ENCODE measurements at regions not wholly inside any gene's neighbourhood (a gene's known extent, or its start where the extent isn't known, plus 50 kb on each side); places are given as distances from the start of the nearest gene placed in this dataset.

DNA sequence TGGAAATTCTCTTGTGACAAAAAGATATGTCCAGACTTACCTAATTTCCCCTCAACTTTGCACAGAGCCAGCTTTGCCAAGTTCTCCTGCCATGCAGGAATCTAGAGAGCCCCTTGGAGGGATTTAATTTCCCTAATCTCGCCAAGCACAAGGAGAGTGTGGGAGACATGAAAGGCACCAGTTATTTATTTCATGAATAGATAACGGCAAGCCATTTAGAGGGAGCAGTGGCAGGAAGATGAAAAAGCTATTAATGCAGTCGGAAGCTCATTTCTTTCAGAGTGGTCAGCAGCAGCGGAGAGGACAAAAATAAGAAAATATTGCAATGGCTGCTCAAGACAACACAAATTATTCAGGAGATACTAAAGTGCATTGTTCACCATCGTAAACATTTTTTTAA lies 150.9 kb upstream of the WSCD2 start:
- TF ChIP-seq, protein P1, sequence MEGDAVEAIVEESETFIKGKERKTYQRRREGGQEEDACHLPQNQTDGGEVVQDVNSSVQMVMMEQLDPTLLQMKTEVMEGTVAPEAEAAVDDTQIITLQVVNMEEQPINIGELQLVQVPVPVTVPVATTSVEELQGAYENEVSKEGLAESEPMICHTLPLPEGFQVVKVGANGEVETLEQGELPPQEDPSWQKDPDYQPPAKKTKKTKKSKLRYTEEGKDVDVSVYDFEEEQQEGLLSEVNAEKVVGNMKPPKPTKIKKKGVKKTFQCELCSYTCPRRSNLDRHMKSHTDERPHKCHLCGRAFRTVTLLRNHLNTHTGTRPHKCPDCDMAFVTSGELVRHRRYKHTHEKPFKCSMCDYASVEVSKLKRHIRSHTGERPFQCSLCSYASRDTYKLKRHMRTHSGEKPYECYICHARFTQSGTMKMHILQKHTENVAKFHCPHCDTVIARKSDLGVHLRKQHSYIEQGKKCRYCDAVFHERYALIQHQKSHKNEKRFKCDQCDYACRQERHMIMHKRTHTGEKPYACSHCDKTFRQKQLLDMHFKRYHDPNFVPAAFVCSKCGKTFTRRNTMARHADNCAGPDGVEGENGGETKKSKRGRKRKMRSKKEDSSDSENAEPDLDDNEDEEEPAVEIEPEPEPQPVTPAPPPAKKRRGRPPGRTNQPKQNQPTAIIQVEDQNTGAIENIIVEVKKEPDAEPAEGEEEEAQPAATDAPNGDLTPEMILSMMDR (IDR thresholded peaks at IDR 0.05; ENCODE audit: extremely low read depth, insufficient read depth, missing control alignments) = no peak
- no peak for DNase-seq (ENCODE audit: low spot score)
- in situ Hi-C loops (cut with MboI; ENCODE audit: low pct_unique_long_range_greater_than_20kb, low sequenced_read_pairs, unreplicated experiment) = loop anchor here (25.0 kb wide), 1 partner anchor 509 kb away; no protein-coding TSS in a partner anchor

DNA sequence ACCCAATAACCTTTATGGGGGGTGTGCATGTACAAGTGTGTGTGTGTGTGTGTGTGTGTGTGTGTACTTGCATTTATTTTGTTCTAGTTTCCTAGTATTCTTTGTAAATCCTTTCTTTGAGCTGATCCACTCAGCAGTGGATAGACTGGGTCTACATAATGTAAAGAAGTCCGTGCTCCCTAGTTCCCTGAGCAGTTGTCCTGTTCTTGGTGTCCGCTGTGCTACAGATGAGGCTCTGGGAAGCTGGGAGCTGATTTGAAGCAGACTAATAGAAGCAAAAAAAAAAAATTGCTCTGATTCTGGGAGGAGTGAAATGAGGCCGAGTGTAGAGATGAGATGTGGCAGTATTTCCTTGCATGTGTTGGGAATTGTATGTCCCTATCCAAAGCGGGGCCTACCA lies 150.4 kb upstream of the WSCD2 start:
- in situ Hi-C loops (cut with MboI; ENCODE audit: low pct_unique_long_range_greater_than_20kb, low sequenced_read_pairs, unreplicated experiment) = loop anchor here (25.0 kb wide), 1 partner anchor 509 kb away; no protein-coding TSS in a partner anchor
- no peak for DNase-seq (ENCODE audit: low spot score)
- TF ChIP-seq, protein P1 (IDR thresholded peaks at IDR 0.05; ENCODE audit: extremely low read depth, insufficient read depth, missing control alignments) = no peak

DNA sequence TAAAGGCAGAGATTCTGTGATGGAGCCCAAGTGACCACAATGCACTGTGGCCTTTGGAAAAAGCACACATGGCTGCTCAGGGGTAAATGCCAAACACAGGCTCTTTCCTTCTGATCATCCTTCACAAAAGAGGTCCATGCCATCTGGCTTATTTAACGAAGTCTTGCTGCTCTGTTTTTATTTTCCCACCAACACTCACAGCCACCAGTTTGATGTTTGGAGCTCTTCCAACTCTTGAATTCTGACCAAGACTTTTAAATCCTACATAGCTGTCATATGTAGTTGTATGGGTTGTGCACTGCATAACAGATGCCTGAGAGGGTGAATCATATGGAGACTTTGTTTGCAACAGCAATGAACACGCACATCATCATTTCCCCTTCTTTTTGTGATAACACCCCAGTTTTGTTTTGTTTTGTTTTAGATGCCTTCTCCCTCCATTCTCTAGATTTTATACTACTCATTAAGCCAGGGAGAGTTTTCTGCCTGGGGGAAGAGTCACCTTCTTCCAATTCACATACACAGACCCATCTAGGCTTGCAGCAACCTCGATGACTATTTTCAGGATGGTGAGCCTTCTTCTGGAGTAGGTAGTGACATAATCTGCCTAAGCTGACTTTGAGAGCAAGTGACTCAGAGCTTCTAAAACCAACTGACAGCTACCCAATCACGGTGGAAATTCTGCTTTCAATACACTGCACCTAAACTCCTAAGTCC lies 145.2 kb upstream of the WSCD2 start:
- in situ Hi-C loops (cut with MboI; ENCODE audit: low pct_unique_long_range_greater_than_20kb, low sequenced_read_pairs, unreplicated experiment) = loop anchor here (25.0 kb wide), 1 partner anchor 503 kb away; no protein-coding TSS in a partner anchor
- no peak for DNase-seq (ENCODE audit: low spot score)
- TF ChIP-seq, protein P1 (IDR thresholded peaks at IDR 0.05; ENCODE audit: extremely low read depth, insufficient read depth, missing control alignments) = no peak

DNA sequence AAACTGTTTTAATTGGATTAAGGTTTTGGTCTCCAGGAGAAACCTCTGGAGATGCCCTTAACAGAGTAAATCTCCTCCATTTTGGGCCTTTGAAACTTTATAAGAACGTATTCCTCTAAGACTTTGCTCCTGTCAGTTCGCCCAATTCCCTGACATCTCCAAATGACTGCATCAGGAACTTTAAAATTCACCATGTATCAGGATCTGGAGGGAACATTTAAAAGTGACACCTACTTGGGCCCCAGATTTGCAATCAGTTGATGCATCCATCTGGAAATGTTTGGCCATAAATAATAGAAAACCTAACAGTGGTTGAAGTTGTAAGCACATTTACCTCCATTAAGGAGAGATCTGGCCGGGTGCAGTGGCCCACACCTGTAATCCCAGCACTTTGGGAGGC lies 144.1 kb upstream of the WSCD2 start:
- in situ Hi-C loops (cut with MboI; ENCODE audit: low pct_unique_long_range_greater_than_20kb, low sequenced_read_pairs, unreplicated experiment) = loop anchor here (25.0 kb wide), 1 partner anchor 502 kb away; no protein-coding TSS in a partner anchor
- no peak for DNase-seq (ENCODE audit: low spot score)
- TF ChIP-seq, protein P1 (IDR thresholded peaks at IDR 0.05; ENCODE audit: extremely low read depth, insufficient read depth, missing control alignments) = no peak

DNA sequence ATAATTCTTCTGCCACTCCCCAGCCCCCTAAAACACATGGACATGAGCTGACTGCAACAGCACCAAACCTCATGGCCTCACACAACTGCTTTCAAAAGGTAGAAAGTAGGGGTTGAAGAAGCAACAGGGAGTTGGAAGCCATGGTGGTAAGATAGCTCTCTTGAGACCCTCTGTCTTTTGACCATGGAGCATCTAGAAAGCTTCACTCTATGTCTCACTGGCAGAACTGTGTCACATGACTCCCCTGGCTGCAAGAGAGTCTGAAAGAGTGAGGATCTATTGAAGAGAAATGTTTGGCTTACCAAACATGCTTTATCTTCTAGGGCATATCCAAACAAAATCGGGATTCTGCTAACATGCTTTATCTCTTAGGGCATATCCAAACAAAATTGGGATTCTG lies 142.9 kb upstream of the WSCD2 start:
- TF ChIP-seq, protein P1 (IDR thresholded peaks at IDR 0.05; ENCODE audit: extremely low read depth, insufficient read depth, missing control alignments) = no peak
- DNase-seq (ENCODE audit: low spot score) = no peak
- in situ Hi-C loops (cut with MboI; ENCODE audit: low pct_unique_long_range_greater_than_20kb, low sequenced_read_pairs, unreplicated experiment) = loop anchor here (25.0 kb wide), 1 partner anchor 501 kb away; no protein-coding TSS in a partner anchor

DNA sequence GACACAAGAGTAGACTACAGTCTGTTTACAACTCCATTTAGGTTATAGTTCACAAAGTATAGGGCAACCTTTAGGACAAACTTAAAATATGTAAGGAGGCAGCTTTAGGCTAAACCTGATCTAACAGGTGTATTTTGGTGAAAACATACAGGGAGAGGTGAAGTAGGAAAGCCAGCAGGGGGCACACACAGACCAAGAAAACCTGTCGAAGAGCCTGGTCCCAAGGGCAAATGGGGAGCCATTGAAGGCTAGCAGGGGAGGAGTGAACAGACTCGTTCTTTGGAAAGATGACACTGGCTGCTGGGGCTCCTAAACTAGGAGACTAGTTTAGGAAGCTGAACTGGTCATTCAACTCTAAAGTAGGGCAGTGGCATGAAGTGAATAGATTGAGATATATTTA lies 138.8 kb upstream of the WSCD2 start:
- DNase-seq (ENCODE audit: low spot score) = peak; percentile 15
- in situ Hi-C loops (cut with MboI; ENCODE audit: low pct_unique_long_range_greater_than_20kb, low sequenced_read_pairs, unreplicated experiment) = loop anchor here (25.0 kb wide), 1 partner anchor 497 kb away; no protein-coding TSS in a partner anchor

More for the DNA sequence above, 138.8 kb upstream of the WSCD2 start:
- TF ChIP-seq, protein P1 (IDR thresholded peaks at IDR 0.05; ENCODE audit: extremely low read depth, insufficient read depth, missing control alignments) = peak; percentile 66
